ENCODE measurements at regions not wholly inside any gene's neighbourhood (a gene's known extent, or its start where the extent isn't known, plus 50 kb on each side); places are given as distances from the start of the nearest gene placed in this dataset.

DNA sequence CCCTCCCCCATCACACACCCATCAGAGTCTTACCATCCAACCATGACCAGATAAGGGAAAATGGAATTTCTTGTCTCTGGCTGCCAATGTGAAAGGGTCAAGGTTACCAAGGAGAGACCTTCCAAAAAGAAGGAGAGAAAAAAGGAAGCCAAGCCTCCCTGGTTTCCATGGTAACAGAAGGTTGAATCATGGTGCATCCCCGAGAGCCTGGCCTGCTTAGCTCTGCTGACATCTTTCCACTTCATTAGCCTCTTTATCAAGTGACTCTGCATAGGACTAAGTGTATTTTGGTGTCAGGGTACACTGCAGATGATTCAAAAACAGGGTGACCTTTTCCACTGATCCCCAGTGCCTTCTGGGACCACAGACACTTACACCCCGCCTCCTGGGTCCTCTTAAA, 225.7 kb upstream of the PPP2R3A start:
- DNase-seq (ENCODE audit: low read depth, low spot score) = no peak

DNA sequence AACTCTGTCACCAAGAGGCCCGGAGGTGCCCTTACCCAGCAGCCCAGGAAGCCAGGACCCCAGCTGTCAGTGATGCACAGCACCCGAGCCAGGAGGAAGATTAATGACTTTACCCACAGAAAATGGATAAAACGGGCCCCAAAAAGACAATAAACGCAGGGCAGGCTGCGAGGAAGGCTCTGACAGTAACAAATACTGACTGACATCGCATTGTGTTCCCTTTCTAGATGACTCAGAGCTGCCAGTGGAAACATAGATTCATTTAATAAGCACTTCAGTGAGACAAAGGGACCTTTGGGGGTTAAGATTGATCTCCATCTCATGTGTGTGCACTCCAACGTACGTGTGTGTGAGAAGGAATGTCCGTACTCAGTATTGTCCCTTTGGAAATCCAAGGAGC, 225.3 kb upstream of the PPP2R3A start:
- no peak for DNase-seq (ENCODE audit: low read depth, low spot score)

DNA sequence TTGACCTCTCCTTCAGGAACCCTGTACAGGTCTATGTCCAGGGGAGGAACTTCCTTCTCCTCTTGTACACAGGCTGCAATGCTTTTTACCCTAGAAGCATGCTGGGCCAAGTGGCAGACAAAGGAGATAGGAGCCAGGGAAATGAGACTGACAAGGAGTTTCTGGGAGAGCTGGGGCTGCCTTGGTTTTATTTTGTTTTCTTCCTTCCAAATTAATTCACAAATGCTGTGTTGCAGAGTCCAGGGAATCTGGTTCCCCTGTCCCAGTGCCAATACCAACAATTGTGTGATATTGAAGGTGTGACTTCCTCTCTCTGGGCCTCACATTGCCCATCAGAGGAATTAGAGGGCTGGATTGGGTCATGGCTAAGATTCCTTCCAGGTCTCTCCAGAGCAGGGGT, 224.8 kb upstream of the PPP2R3A start:
- DNase-seq (ENCODE audit: low read depth, low spot score) = no peak

DNA sequence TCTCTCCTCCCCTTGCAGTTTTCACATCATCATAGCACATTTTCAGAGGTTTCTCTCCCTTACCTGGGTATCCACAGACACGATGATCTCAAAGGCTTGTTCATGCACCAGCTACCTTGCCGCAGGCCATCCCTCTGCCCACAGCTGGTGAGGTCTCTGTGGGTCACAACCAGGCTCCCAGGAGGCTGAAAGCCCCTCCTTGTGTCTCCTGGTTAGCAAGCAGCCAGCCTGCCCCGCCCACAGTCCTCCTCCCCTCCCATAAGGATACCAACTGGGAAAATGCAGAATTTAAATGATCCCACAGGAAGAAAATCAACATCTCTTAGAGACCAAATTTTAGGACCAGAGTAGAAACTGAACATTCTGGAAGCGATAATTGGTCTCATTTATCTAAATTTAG, 213.5 kb upstream of the PPP2R3A start:
- no peak for DNase-seq (ENCODE audit: low read depth, low spot score)

DNA sequence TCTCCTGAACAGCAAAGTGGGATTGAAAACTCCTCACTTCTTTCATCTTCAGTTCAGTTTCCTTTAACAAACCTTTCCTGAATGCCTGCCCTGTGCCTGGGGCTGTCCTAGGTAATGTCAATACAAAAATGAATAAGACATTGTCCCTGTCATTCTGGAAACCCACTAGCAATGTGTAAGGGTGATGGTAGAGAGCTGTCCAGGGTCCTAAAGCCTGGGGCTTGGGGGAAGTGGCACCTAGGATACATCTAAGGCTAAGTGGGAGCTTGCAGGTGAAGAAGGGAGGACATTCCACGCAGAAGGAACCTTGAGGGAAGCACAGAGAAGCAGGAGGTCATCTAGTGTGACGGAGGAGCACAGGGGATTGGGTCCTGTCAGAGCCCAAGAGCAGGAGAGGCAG, 212.7 kb upstream of the PPP2R3A start:
- DNase-seq (ENCODE audit: low read depth, low spot score) = no peak

DNA sequence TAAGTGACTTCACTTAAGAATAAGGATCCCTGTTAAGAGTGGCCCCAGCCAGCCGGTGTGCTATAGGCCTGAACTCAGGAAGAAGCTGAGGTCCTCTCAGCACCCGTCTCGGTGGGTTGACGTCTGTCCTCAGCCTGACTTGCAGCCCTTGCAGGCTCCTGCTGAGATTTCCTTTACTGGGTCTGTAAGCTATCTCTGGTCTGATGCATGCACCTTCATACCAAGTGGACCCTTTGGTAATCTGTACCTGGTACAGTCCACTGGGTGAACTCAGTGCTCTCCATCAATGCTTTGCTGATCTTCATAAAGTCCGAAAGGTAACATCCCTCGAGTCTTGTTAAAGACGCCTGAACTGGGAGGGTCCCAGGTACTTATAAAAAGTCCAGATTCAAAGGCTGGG, 212.0 kb upstream of the PPP2R3A start:
- DNase-seq (ENCODE audit: low read depth, low spot score) = no peak

DNA sequence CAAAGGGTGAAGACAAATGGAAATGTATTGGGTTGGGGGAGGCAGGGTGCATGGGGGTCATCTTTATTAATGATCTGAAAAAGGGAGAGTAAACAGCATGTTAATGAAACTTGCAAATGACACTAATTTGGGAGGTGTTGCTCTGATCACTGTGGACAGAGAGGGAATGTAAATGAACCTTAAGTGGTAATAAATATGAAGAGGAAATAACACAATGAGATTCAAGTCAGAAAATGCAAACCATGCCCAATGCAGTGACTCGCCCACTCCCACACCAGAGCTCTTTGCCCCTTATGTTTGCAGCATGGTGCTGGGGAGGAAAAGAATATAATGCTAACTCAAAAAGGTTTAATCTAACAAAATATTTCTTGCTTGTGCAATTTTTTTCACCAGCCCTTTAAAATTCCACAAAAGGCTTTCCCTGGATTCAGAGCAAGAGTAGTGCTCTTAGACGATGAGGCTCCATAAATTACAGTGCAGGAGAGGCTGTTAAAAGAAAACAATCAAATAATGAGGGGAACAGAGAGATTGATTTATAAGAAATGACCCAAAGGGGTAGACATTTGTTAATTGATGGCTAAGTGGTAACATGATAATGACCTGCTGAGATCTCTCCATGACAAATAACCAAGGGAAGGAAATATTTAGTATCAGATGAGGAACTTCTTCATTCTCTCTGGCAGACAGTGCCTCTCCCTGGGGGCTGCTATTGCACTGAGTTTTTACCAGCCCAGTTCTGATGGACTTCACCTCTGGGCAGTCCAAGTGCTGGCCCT, 210.0 kb upstream of the PPP2R3A start:
- no peak for DNase-seq (ENCODE audit: low read depth, low spot score)

DNA sequence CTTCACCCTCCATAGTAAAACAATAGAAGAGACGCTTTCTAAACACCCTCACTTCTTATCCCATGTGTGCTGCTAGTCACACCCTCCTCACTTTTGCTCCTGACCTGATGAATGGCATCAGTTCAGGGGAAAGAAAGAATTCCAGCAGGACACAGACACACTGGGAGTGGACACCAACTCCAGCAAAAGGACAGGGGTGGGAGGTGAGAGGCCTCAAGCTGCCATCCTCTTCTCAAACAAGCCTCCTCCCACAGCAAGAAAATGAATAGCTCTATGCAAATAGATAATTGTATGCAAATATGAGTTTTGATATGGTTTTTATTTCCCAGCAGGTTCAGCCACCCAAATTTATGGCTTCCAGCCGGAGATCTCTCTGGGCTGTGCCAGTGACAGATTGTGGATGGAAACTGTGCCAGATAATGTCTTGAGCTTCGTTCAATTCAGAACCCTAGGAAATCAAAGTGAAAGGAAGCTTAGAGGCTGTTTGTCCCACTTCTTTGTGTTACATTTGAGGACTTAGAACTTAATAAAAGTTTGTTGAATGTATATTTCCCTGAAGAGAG, 209.3 kb upstream of the PPP2R3A start:
- DNase-seq (ENCODE audit: low read depth, low spot score) = no peak

DNA sequence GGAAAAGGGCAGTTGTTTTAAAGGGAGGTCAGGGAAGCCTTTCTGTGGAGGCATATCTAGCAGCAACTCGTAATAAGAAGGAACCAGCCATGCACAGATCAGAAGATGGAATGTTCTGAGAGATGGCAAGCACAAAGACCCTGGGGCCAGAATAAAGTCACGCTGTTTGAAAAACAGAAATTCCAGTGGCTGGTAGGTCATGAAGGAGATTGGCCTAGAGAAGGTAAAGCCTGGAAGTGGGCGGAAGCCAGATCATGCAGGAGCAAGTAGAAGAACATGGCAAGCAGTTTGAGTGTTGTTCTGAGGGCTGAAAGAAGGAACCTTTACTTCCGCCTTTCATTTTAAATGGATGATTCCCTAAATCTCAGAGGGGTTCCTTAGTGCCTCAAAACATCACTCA, 208.1 kb upstream of the PPP2R3A start:
- no peak for DNase-seq (ENCODE audit: low read depth, low spot score)

DNA sequence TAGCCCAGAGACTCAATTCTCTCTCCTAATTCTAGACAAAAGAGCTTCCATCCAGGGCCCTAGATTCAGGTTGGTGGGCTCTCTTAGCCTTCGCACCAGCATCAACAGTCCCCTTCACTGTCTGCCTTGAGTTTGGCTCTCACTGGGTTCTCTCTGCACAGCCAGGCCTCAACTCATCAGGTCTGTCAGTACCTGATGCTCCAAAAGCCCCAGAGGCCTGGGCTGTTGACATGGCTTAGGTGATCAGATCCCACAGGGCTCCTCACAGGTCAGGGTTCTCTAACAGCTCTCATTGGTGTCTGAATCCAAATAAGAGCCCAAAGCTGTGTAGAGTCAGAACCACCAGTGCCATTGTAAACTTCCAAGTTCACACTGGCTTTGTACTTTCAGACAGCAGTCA, 206.6 kb upstream of the PPP2R3A start:
- no peak for DNase-seq (ENCODE audit: low read depth, low spot score)

DNA sequence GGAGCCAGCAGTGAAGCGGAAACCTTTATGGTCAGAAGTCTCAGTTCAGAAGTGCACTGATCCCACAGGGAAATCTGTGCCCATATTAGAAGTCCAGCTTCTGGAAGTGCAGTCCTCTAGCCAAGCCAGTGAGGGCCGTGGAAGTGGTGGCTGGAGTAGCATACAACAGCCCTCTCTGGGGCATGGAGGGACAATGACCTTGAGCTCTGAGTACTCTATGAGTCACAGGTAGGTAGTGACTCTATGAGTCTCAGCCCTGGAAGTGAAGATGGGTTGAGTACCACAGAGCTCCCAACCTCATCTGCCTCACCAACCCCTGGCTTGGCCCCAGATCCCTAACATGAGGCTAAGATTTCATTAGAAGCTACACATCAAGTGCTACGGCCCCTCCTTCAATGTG, 205.9 kb upstream of the PPP2R3A start:
- no peak for DNase-seq (ENCODE audit: low read depth, low spot score)

DNA sequence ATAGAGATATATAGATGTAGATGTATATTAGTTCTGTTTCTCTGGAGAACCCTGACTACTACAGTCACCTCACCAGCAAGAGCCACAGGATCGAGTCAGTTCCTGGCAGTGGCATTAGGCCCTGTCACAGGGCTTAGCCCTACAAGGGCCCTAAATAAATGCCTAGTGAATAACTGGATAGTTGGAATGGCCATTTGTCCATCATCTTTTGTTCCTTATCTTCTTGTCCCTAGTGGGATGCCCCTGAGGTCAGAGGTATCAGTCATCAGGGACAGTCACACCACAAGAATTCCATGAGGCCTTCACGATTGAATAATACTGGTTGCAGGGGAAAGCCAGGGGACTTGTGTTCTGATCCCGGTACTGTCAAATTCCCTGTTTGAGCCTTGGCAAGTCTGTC, 204.9 kb upstream of the PPP2R3A start:
- DNase-seq (ENCODE audit: low read depth, low spot score) = no peak

DNA sequence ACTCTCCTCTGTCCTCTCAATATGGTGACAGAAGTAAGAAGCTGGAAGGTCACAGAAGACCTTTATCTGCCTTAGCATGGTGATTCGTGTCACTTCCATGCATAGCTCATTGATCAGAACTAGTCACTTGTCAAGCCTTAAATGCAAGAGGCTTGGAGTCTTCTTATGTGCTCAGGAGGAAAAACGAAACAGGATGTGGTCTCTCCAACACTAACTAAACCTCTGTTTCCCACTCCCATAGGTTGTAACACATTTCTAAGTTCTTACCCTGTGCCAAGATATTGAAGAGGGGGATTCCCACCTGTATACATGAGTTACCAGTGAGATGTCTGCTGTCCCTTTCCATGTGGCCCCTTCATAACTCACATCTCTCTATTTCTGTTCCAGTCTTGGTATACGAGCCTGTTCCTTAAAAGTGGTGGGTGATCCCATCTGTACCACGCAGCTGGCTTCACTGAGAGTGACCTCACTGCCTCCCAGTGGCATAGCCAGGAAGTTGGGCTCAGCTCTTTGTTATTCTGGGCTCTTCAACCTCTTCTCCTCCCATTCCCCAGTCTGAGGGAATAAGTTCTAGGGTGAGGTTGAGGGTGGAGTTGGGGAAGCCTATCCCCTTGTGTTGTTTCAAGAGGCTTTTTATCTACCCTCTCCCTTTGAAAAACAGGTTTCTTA, 203.2 kb upstream of the PPP2R3A start:
- DNase-seq (ENCODE audit: low read depth, low spot score) = no peak

DNA sequence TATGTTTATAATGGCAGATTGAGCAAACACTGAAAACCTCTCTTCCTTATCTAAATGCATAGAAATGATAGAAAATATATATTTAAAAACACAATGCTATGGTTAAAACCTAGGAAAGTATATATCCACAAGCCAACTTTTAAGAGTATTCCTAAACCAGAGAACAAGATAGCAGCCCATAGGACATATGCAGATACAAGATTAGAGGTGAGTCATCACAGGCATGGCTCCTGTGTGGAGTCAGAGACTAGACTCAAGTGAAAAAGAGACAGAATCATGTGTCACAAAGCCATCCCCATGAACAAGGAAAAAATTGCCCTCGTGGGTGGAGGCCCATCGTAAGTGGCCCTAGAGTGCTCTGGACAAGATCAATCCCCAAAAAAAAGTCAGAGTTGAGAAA, 199.4 kb upstream of the PPP2R3A start:
- no peak for DNase-seq (ENCODE audit: low read depth, low spot score)

DNA sequence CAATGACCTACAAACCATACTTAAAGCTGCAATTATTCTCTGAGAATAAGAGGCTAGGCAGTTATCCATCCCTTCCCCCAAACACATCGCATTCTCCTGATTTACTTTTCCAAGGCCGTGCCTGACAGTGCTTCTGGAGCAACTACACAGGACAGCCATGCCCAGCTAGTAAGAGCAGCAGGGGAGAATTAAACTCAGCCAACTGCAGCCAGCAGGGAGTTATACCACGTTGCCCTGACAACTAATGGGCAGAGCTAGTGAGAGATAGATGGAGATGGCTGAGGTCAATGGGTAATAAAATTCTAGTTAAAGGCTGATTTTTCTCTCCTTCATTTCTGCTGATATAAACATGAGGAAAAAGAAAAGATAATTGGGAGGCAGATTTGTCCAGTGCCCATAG, 193.8 kb upstream of the PPP2R3A start:
- no peak for DNase-seq (ENCODE audit: low read depth, low spot score)

DNA sequence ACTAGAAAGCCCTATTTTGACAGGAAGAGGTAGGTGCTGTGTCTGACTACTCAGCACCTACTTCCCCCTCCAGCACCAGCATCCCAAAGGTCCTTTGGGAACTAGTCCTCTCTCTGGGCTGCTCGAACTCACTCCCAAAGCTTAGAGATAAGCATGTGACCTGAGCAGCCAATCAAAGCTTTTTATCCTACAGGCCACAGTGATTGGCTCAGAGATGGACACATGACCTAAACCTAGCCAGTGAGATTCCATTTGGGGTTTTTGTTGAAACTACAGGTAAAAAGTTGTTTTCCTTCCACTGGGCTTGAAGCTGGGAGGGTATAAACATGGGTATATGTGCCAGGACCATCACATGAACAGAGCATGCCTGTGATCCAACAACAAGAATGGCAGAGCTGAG, 186.5 kb upstream of the PPP2R3A start:
- no peak for DNase-seq (ENCODE audit: low read depth, low spot score)

DNA sequence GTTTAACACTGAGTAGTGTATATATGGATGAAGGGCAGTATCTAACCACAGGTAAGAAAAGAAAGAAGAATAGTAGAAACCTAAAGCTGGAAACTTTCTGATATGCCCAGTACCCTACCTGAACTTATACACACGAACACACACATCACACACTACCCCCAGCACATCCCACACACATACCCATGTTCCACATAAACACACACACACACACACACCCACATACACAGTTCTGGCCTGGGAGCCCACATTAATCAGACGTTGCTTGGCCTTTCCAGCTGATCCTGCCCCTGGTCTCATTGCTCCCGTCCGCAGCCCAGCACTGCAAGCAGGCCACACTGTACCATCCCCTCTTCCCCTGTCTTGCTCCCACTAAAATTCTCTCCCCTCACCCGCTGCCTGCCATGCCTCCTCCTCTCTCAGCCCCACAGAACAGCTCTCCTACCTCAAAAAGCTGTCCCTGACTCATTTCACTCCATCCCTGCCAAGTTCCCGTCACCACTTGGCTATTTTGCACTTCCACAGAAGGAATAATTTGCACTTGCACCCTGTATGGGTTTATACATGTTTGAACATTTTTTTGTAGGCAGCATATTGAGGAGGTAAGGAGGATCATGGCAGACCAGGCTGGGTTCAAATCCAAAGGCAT, 185.8 kb upstream of the PPP2R3A start:
- no peak for DNase-seq (ENCODE audit: low read depth, low spot score)

DNA sequence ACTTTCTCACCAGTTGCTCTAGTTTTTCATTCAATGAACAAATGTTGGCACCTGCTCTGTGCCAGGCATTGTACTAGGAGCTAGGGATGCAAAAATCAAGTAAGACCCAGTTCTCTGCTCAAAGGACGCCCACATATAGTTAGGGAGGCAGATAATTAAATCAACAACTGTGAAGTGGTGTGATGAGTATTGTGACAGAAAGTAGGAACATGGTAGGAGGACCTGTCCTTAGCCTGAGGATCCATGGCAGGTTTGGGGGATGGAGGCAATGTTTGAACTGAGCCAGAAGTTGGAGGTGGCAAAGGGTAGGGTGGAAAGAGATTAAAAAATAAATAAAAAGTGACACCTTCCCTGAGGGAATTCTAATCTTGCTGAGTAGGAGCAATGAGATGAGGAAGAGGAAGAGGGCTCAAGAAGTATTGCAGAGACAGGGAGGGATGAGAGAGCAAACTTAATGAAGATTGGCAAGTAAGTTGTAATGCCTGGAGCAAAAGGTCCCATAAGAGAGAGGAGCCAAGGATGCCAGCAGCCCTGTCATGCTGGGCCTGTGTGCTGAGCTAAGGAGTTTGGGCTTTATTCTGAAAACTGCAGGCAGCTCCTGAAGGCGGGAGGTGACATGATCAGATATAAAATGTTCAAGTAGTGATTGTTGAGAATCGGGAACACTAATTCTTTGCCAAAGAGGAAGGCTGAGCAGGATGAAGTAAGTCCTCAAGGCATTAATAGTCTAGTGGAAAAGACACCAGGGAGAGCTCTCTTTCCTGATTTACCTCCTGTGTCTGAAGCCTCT, 184.3 kb upstream of the PPP2R3A start:
- DNase-seq (ENCODE audit: low read depth, low spot score) = no peak

DNA sequence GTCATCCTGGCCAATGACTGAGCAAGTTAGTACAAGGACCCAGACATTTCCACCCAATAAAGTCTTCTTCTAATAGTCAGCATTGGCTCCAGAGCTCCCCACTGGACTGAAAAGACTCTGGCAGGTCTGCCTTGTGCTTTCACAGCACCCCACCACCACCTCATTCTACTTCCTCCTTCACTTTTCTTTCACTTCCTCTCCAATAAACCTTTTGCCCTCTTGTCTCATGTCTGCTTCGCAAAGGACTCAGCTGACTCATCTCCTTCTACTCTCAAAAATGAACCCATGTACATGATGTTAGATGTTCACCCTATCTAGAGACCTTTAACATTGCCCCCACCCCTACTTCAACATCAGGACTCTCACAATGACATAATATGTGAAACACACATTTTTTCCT, 181.0 kb upstream of the PPP2R3A start:
- DNase-seq (ENCODE audit: low read depth, low spot score) = no peak

DNA sequence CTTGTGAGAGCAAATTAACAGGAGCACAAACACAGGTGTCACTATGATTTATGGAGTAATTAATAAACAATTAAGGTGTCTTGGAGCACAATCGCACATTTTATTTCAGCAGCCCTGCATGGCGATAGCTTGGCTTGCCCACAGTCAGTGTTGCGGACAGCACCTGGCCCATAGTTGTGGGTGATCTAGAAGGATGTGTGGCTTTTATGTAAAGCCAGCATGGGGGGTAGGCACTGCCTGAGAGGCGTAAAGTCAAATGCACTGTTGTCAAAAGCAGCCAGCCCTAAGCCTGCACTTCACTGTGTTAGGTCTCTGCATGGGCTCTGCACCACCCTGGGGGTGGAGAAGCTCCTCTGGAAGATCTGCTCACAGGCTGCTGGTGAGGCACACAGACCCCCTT, 177.4 kb upstream of the PPP2R3A start:
- DNase-seq (ENCODE audit: low read depth, low spot score) = no peak

DNA sequence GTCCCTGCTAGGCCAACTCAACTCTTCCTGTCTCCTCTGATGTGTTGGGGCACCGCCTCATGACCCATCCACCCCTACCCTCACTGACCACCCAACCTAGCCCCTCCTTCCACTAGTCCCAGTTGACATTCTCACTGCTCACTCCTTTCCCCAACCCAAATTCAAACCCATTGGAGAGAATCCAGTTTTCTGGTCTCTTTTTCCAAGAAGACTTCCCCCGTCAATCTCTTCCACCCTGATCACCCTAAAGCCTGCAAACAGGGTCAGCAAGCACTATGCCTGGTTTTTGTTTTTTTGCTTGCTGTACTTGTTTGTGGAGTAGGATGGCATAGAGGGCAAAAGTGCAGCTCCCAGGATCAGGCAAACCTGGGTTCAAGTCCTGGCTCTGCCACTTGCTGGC, 176.6 kb upstream of the PPP2R3A start:
- no peak for DNase-seq (ENCODE audit: low read depth, low spot score)

DNA sequence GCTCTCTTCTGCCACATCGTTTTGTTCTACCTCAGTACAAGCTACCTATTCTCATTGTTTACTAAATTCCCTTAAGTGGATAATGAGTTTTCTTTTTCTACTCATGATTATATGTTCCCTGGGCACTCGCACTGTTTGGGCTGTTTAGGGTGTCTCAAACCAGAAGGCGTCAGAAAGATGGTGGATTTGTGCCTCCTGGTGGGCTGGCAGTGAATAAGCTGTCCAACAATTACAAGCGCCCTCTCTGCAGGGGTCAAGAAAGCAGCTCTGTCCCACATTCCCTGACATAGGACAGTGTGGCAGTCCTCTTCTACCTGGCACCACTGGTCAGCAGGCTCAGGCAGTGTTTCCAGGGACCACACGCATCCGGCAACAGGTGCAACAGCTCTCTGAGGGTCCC, 173.4 kb upstream of the PPP2R3A start:
- DNase-seq (ENCODE audit: low read depth, low spot score) = no peak
